ENCODE measurements at regions not wholly inside any gene's neighbourhood (a gene's known extent, or its start where the extent isn't known, plus 50 kb on each side); places are given as distances from the start of the nearest gene placed in this dataset.

- no peak for DNase-seq (ENCODE audit: low read depth in 1 of 2, low spot score in 1 of 2)
- TF ChIP-seq EHMT2 (IDR thresholded peaks at IDR 0.05; ENCODE audit: low read depth), result no peak
- no peak for TF ChIP-seq RFX5 (IDR thresholded peaks at IDR 0.05)
- no peak for TF ChIP-seq SMC3 (IDR thresholded peaks at IDR 0.05)
- no peak for TF ChIP-seq HEYL (CRISPR knock-in tag; IDR thresholded peaks at IDR 0.05)
- TF ChIP-seq ZSCAN20 (CRISPR knock-in tag; IDR thresholded peaks at IDR 0.05), result no peak
- no peak for TF ChIP-seq TFCP2L1 (CRISPR knock-in tag; IDR thresholded peaks at IDR 0.05)
- TF ChIP-seq RARB (CRISPR knock-in tag; IDR thresholded peaks at IDR 0.05), result no peak
- no peak for TF ChIP-seq FOSL2 (IDR thresholded peaks at IDR 0.05)
- TF ChIP-seq FOSL2 (CRISPR knock-in tag; IDR thresholded peaks at IDR 0.05), result no peak
- TF ChIP-seq RNF2 (IDR thresholded peaks at IDR 0.05; ENCODE audit: borderline replicate concordance, low read depth), result no peak
- no peak for TF ChIP-seq RCOR1 (IDR thresholded peaks at IDR 0.05; ENCODE audit: low read depth, low read length)
- no peak for TF ChIP-seq MAFK (IDR thresholded peaks at IDR 0.05; ENCODE audit: partially characterized antibody)
- TF ChIP-seq PHF8 (IDR thresholded peaks at IDR 0.05; ENCODE audit: borderline replicate concordance, low read depth), result no peak
- no peak for TF ChIP-seq CBX8 (IDR thresholded peaks at IDR 0.05)
- TF ChIP-seq EP300 (IDR thresholded peaks at IDR 0.05), result no peak
- TF ChIP-seq BCL3 (IDR thresholded peaks at IDR 0.05), result no peak
- no peak for TF ChIP-seq TP53 (CRISPR knock-in tag; IDR thresholded peaks at IDR 0.05)
- TF ChIP-seq MAZ (IDR thresholded peaks at IDR 0.05; ENCODE audit: borderline replicate concordance, low read depth, low read length), result no peak
- no peak for TF ChIP-seq JUN (IDR thresholded peaks at IDR 0.05)
- ATAC-seq, result no peak
- no peak overlapping the region for H3K27ac ChIP-seq
- H3K4me2 ChIP-seq, result no peak overlapping the region
- no peaks in the 10 kb centered on the region for H3K9me3 ChIP-seq
- CTCF ChIA-PET, result no interaction called here
- no peak for FAIRE-seq
- POLR2A ChIA-PET, result no interaction called here
- no peak overlapping the region for H3K4me3 ChIP-seq
- WGBS (ENCODE audit: missing lambda C conversion rate), result 14% methylated on average over 4 of the region's 4 CpGs
- no peaks in the 10 kb centered on the region for H3K4me1 ChIP-seq
These were observed 163.8 kb upstream of the ESRRG start for GRCh38 chr1:216887032-216887431.

DNA sequence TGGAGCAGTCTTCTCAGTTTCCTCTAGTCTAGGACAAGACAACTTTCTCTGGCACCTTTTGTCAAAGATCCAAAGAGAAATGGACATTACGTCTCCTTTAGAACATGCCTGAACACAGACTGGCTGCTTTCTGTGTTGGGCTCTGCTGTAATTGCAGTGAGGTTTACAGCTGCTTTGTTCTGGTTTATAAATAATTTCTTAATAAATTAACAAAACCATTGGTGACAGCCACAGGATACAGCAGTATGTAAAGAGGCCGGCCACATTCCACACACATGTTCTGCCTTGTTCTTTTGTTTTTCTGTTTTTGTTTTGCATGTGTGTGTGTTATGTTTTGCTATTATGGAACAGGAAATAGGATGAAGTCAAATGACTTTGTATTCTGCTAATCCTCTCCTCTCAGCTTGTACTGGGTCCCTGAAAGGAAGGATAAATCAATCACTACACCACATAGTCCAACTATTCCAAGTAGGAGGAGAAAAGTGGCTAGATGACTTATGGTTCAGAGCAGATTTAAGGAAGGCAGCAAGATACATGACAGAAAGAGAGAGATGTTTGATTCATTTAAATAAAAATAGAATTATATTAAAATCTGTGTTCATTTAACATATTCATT is 161.5 kb upstream of the ESRRG start:
- no peaks in the 10 kb centered on the region for H3K9me3 ChIP-seq
- no peak overlapping the region for H3K4me2 ChIP-seq
- ChIA-PET CTCF (no interaction called here), POLR2A (no interaction called here)
- no peak overlapping the region for H3K27ac ChIP-seq
- H3K4me3 ChIP-seq, result no peak overlapping the region
- 85% methylated on average over 2 of the region's 2 CpGs for WGBS (ENCODE audit: missing lambda C conversion rate)
- ATAC-seq (no peak), DNase-seq (ENCODE audit: low read depth in 1 of 2, low spot score in 1 of 2) (no peak), FAIRE-seq (no peak)
- H3K4me1 ChIP-seq, result no peaks in the 10 kb centered on the region
- no peak for TF ChIP-seq RCOR1 (IDR thresholded peaks at IDR 0.05; ENCODE audit: low read depth, low read length)
- TF ChIP-seq ATOH8 (CRISPR knock-in tag; IDR thresholded peaks at IDR 0.05; ENCODE audit: low read depth), result no peak
- no peak for TF ChIP-seq BHLHE40 (IDR thresholded peaks at IDR 0.05; ENCODE audit: low read depth, low read length)
- no peak for TF ChIP-seq CTCF (IDR thresholded peaks at IDR 0.05)
- no peak for TF ChIP-seq EHF (CRISPR knock-in tag; IDR thresholded peaks at IDR 0.05)
- no peak for TF ChIP-seq HOXA7 (CRISPR knock-in tag; IDR thresholded peaks at IDR 0.05)
- TF ChIP-seq CBX2 (IDR thresholded peaks at IDR 0.05; ENCODE audit: borderline replicate concordance, low read depth), result no peak
- no peak for TF ChIP-seq NFE2L2 (conservative IDR thresholded peaks at IDR 0.05; ENCODE audit: low read length)
- no peak for TF ChIP-seq FOSB (CRISPR knock-in tag; IDR thresholded peaks at IDR 0.05)
- TF ChIP-seq ZSCAN20 (CRISPR knock-in tag; IDR thresholded peaks at IDR 0.05), result no peak
- TF ChIP-seq HOXB13 (CRISPR knock-in tag; IDR thresholded peaks at IDR 0.05; ENCODE audit: low read depth), result no peak
- no peak for TF ChIP-seq RFX5 (IDR thresholded peaks at IDR 0.05)
- no peak for TF ChIP-seq ZC3H11A (IDR thresholded peaks at IDR 0.05)
- TF ChIP-seq NR3C1 (IDR thresholded peaks at IDR 0.05), result no peak
- no peak for TF ChIP-seq E2F6 (IDR thresholded peaks at IDR 0.05; ENCODE audit: borderline replicate concordance, low read depth)
- TF ChIP-seq EP300 (IDR thresholded peaks at IDR 0.05), result no peak
- no peak for TF ChIP-seq EHMT2 (IDR thresholded peaks at IDR 0.05; ENCODE audit: low read depth)
- no peak for TF ChIP-seq HMGXB4 (CRISPR knock-in tag; IDR thresholded peaks at IDR 0.05; ENCODE audit: borderline replicate concordance)
- TF ChIP-seq CHD4 (IDR thresholded peaks at IDR 0.05; ENCODE audit: borderline replicate concordance), result no peak
- no peak for TF ChIP-seq SMC3 (IDR thresholded peaks at IDR 0.05)

Measured in A549 (cell line).